GM19238 (cell line): ENCODE measurements at regions not wholly inside any gene's neighbourhood (a gene's known extent, or its start where the extent isn't known, plus 50 kb on each side); places are given as distances from the start of the nearest gene placed in this dataset.

Experiments
- DNase-seq: peaks from one replicate; pipeline ENCODE4 v3.0.0; 2011; ENCODE audit warnings: low spot score; ENCODE audit not compliant: insufficient read length

- no peak for DNase-seq
Observed at GRCh38 chr5:33238826-33239695, 201.7 kb upstream of the TARS1 start.

GRCh38 chr5:33240558-33240957 is 200.2 kb upstream of the TARS1 start:
- no peak for DNase-seq

GRCh38 chr5:33241802-33242201 is 199.0 kb upstream of the TARS1 start:
- no peak for DNase-seq

- DNase-seq: no peak
Observed at GRCh38 chr5:33242277-33242676, 198.5 kb upstream of the TARS1 start.

- no peak for DNase-seq
Observed at GRCh38 chr5:33244441-33245150, 196.2 kb upstream of the TARS1 start.

GRCh38 chr5:33254579-33254978 is 186.2 kb upstream of the TARS1 start:
- DNase-seq: no peak

GRCh38 chr5:33257807-33258429 is 182.8 kb upstream of the TARS1 start:
- DNase-seq: no peak

GRCh38 chr5:33258553-33258952 is 182.2 kb upstream of the TARS1 start:
- no peak for DNase-seq

- DNase-seq: no peak
Observed at GRCh38 chr5:33260098-33260497, 180.7 kb upstream of the TARS1 start.

- DNase-seq: no peak
Observed at GRCh38 chr5:33261305-33261704, 179.5 kb upstream of the TARS1 start.

- DNase-seq: no peak
Observed at GRCh38 chr5:33261747-33262146, 179.0 kb upstream of the TARS1 start.

GRCh38 chr5:33267801-33268200 is 173.0 kb upstream of the TARS1 start:
- DNase-seq: no peak

- no peak for DNase-seq
Observed at GRCh38 chr5:33268374-33268773, 172.4 kb upstream of the TARS1 start.

GRCh38 chr5:33270671-33271070 is 170.1 kb upstream of the TARS1 start:
- DNase-seq: no peak

- no peak for DNase-seq
Observed at GRCh38 chr5:33271606-33272005, 169.2 kb upstream of the TARS1 start.

- no peak for DNase-seq
Observed at GRCh38 chr5:33272288-33272687, 168.5 kb upstream of the TARS1 start.

- DNase-seq: no peak
Observed at GRCh38 chr5:33273985-33274384, 166.8 kb upstream of the TARS1 start.

- no peak for DNase-seq
Observed at GRCh38 chr5:33275391-33275790, 165.4 kb upstream of the TARS1 start.

- no peak for DNase-seq
Observed at GRCh38 chr5:33275921-33276627, 164.7 kb upstream of the TARS1 start.

- DNase-seq: no peak
Observed at GRCh38 chr5:33276628-33276950, 164.2 kb upstream of the TARS1 start.

GRCh38 chr5:33277061-33277650 is 163.6 kb upstream of the TARS1 start:
- no peak for DNase-seq
